RPMI8226 (cell line): ENCODE measurements at regions not wholly inside any gene's neighbourhood (a gene's known extent, or its start where the extent isn't known, plus 50 kb on each side); places are given as distances from the start of the nearest gene placed in this dataset.

ENCODE experiments used
- DNase-seq: peaks from one replicate; pipeline ENCODE4 v3.0.0-alpha.2; 2015

DNA sequence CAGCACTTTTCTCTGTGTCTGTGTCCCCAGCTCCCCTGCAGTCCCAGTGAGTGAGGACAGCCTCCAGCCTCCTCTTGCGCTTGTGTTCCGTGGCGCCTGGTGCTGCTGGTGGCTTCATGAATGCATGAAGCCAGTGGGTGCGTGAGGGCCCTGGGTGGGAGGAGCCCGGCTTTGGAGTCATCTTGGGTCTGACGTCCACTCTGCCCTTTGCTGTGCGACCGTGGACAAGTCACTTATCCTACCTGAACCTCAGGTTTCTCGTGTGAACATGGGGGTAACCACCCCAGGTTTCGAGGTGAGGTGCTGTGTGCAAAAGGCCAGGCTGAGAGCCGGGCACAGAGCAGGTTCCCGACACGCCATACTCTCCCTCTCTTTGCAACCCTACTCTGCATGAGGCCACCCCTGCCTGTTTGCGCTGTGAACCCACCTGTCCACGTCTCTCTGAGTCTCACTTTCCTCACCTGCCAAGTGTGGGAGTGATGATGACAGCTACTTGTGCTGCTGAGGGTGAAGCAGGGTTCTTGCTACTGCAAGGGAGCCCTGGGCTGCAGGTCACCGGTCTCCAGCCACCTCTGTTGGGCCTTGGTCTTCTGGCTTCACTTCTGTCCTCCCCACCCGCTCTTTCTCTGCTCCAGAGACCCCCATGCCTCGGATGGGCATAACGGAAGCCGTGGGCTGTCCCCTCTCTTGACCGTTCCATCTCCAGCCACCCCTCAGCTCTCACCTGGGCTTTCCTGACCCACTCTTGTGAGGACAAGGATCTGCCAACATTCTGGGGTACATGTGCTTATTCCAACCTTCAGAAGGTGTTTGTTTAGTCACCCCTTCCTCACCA, 537.6 kb downstream of the TBC1D22A start:
- DNase-seq, result no peak

DNA sequence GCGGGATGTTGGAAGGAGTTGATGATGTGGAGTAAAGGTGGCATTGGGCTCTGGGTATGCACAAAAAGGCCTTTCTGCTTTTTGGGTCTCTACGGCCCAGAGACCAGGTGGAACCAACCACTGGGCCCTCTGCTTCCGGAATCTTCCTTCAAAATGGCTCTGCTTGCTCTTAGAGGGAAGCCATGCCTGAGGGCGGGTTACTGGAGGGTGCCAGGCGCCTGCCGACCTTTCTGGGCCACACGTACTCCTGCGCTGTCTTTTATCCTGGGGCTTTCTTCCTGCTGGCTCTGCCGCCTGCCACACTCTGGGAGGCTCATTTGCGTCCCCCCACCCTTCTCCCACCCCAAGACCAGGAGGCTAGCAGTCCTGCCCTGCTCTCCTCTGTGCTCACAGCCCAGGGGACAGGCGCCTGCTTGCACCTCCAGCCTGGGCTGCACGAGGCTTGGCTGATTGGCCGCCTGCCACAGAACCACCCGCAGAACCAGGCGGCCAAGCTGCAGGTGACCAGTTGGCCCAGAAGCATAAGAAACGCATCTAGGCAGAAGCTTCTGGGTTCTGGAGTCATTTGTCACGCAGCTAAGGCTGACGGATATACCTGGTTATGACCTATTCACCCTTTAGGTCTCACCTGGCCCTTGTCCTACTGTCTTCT, 536.9 kb downstream of the TBC1D22A start:
- no peak for DNase-seq

DNA sequence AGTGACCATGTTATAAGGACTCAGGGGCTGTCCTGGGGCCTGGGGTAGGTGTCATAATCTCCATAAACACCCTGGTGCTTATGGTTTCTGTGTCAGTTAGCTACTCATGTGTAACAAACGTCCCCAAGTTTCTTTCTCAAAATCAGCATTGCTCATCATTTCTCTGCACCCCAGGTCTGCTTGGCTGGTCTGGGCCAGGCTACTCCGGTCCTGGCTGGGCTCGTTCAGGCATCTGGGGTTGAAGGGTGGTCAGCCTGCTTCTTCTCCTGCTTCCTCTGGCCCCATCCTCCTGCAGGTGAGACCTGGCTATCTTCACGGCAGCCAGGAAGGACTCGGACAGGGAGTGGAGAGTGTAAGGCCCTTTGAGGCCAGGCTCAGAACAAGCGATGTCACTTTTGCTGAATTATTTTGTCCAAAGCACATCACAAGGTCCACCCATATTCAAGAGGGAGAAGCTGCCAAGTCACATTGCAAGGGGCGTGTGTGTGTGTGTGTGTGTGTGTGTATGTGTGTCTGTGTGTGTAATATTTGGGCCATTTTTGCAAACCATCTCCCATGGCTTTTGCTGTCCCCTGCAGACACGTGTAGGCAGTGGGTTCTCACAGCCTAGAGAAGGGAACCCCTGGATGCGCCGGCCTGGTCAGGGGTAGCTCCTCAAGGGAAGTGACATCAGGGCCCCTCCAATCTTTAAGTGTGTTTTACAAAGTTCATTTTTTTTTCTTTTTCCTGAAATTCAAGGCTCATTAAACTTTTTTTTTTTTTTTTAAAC, 535.8 kb downstream of the TBC1D22A start:
- no peak for DNase-seq

DNA sequence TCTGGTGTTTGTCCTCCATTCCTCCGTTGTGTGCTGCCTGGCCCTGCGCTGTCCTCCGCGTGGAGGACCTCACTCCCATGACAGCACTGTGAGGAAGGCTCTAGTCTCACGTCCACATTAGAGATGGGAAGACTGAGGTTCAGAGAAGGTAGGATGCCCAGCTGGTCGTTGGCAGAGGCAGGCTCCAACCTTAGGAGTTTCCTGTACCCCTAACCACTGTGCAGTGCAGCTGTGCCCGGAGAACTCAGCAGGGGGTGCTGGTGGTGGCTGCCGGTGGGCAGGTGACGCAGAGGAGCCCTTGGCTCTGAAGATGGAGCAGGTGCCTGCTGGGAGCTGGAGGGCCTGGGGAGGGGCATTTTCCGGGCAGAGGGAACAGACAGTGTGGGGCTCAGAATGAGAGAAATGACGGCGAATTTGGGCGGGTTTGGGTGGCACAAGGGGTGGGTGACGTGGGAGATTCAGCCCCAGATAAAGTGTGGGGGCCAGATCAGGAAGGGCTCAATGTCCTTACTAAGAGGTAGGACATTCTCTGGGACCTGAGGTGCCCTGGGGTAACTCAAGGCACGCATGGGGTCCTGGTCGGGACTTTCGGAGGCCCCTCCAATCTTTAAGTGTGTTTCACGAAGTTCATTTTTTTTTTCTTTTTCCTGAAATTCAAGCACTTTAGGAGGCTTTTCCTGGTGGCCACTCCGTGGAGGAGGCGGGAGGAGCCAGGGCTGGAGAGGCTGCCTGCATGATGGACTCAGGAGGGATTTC, 535.0 kb downstream of the TBC1D22A start:
- no peak for DNase-seq

DNA sequence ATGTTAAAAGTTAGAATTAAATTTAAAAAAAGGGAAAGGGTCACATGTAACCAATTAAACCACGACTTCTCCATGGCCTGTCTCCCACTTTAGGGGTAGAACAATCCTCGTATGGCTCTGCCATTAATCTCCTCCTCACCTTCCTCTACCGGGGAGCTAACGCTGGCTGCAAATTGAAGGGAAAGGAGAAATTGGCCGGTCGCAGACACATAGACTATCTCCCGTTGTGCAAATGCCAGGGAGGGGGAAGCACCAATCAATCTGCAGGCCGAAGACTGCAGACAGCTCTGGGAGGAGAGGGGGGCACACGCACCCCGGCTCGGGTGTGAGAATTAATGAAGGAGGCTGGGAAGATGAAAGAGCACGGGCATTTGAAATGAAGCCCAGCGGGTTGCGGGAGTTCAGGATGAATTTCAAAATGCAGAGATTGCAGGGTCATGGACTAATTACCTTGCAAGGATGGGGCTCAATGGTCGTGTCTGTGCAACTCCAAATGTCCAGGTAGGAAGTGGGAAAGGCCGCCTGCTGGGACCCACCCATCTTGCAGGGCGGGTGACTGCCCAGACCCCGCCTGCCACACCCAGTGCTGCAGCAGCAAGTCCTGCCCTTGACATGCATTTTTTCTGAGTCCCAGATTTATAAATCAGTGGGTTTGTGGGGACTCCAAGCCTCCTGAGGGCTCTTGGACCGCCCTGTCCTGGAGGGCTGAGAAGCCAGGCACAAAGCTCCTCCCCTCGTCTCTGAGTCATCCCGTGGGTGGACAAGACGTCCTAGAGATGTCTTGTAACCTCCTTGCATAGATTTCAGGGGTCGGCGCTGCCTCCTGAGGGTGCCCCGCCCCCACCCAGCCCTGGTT, 534.2 kb downstream of the TBC1D22A start:
- DNase-seq, result no peak

DNA sequence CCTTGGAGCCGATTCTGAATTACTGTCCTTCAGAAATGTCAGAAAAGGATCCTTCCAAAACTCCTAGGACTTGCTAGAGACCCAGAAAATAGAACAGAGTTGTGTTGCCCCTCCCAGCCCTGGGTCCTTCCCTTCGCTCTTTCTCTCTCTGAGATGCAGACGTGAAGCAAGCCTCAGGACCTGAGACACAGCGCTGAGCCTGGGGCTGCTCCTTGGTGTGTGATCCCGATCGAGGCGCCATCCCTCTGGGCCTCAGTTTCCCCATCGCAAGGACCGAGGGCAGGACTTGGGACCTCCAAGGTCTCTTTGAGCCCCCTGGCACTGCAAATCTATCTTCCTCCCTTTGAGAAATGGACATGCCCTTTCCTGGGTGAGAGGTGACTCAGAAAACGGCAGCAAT, 533.5 kb downstream of the TBC1D22A start:
- DNase-seq, result no peak

- peak; percentile 48 for DNase-seq
Observed at GRCh38 chr22:47295226-47295901, 532.9 kb downstream of the TBC1D22A start.

DNA sequence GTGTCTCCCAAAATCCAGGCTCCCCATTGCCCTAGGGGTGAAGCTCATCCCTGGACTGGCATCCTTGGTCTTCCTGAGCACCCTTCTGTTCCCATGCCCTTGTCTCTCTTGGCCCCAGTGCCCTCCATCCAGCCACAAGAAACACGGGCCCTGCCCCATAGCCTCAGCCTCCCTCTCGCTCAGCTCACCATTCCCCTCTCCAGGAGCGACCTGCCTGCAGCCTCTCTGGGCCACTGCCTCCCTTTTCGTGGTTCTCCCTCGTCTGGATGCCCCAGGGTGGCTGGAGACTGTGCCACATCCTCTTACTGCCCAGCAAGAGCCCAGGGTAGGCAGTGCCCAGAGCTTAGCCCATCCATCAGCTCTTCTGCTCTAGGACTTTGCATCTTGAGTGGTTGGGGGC, 532.1 kb downstream of the TBC1D22A start:
- no peak for DNase-seq

- DNase-seq, result no peak
Observed at GRCh38 chr22:47294222-47294532, 531.7 kb downstream of the TBC1D22A start.

- DNase-seq, result no peak
Observed at GRCh38 chr22:47293368-47294221, 531.1 kb downstream of the TBC1D22A start.

- DNase-seq, result no peak
Observed at GRCh38 chr22:47292546-47293320, 530.3 kb downstream of the TBC1D22A start.

GRCh38 chr22:47291565-47292495, 529.4 kb downstream of the TBC1D22A start:
- no peak for DNase-seq

DNA sequence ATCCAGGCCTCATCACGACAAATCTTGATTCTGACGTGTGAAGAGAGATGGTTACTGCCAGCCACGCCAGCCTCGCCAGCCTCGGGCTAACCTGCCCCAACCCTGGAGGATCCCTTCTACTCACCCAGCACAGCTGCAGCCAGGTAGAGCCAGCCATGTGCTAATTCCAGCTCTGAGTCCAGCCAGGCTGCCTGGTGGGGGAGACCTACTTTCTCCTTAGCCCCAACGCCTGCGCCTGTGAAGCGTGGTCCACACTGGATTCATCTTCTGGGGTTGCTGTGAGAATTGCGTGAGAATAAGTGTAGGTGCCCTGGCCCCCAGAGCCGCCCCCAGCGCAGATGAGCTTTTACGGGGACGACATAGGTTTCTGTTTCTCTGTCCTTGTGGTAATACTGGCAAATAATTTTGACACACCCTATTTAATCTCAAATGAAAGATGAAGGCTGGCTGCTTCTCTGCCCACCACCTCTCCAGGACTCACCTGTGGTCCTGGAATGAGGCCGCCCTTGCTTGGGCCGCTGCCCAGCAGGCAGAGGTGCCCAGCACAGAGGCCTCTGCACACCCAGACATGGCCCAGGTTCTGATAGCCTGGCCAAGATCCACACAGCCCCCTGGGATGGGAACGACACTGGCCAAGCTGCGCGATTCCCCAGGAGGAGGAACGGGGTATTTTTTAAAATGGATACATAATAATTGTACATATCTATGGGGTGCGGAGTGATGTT, 528.4 kb downstream of the TBC1D22A start:
- DNase-seq, result peak; percentile 40

DNA sequence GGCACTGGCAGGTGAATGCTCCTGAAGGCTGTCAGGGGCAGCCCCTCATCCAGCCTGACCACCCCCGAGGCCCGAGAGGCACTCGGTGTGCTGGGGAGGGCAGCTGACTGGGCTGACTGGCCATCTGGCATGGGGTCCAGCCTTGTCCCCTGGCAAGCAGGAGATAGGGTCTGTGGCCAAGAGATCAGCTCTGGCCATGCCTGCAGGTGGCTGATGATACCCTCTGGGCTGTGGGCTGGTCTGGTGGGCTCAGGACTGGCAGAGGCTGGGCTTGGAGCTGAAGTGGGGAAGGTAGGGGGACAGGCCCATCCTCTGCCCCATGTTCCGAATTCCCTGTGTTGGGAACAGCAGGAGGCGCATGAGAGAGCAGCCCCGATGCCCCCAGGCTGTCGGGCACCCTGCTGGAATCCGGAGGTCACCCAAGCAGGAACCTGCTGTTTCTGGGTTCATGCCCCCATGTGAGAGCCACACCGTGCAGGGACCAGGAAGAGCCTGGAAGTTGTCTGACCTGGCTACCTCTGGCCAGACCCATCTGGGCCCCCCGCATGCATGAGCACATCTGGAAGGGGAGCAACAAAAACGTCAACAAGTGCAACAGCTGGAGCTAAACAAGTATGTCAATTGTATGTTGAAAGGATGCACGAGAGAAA, 527.0 kb downstream of the TBC1D22A start:
- DNase-seq, result no peak

- DNase-seq, result no peak
Observed at GRCh38 chr22:47288680-47289079, 526.2 kb downstream of the TBC1D22A start.

GRCh38 chr22:47287516-47287915, 525.1 kb downstream of the TBC1D22A start:
- DNase-seq, result no peak

DNA sequence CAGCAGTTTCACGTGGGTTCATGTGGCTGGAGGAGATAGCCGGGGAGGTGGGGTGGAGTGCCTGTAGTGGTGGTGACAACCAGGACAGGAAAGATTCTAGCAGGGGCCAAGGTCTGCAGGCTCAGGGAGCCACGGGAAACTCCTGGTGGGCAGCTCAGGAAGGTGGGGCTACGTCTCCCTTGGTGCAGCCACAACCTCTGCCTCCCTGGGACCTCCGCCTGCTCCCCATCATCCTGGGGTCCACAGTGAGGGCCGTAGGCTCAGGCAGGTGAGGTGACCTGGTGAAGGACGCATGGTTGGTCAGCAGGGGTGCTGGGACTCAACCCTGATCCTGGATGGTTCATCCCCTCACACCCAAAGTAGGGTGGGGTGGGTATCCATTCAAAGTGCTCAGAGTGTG, 524.1 kb downstream of the TBC1D22A start:
- DNase-seq, result no peak
